SJSA1 (cell line): ENCODE measurements at regions not wholly inside any gene's neighbourhood (a gene's known extent, or its start where the extent isn't known, plus 50 kb on each side); places are given as distances from the start of the nearest gene placed in this dataset.
"Not testable (repeated sequence)": the region's sequence is repeated elsewhere in the genome, so short reads cannot be mapped to it uniquely, and the experiment has no call there.

ENCODE experiments used
- DNase-seq, 2 experiments: peaks; one replicate each; pipeline ENCODE4 v3.0.0-alpha.2; 2015 to 2020; ENCODE audit warnings: low spot score in 2 of 2, low read depth in 1 of 2
- H3K27ac ChIP-seq: fragments of 250-450 bp; sonication (Bioruptor Pico); 2 replicates; pipeline ENCODE4 v1.5.1; 2020; ENCODE audit warnings: mild to moderate bottlenecking, moderate library complexity
- H3K27me3 ChIP-seq: fragments of 250-450 bp; sonication (Bioruptor Pico); replicated peaks from 2 replicates; pipeline ENCODE4 v1.5.1; 2020; ENCODE audit warnings: mild to moderate bottlenecking, moderate library complexity
- H3K36me3 ChIP-seq: fragments of 250-450 bp; sonication (Bioruptor Pico); 2 replicates; pipeline ENCODE4 v1.5.1; 2020; ENCODE audit warnings: mild to moderate bottlenecking
- H3K4me1 ChIP-seq: fragments of 250-450 bp; sonication (Bioruptor Pico); replicated peaks from 2 replicates; pipeline ENCODE4 v1.6.1; 2021; ENCODE audit warnings: mild to moderate bottlenecking
- H3K4me3 ChIP-seq: fragments of 250-450 bp; sonication (Bioruptor Pico); 2 replicates; pipeline ENCODE4 v1.5.1; 2020; ENCODE audit warnings: mild to moderate bottlenecking
- H3K9me3 ChIP-seq: fragments of 250-450 bp; sonication (Bioruptor Pico); replicated peaks from 2 replicates; pipeline ENCODE4 v1.5.1; 2020; ENCODE audit warnings: mild to moderate bottlenecking

DNA sequence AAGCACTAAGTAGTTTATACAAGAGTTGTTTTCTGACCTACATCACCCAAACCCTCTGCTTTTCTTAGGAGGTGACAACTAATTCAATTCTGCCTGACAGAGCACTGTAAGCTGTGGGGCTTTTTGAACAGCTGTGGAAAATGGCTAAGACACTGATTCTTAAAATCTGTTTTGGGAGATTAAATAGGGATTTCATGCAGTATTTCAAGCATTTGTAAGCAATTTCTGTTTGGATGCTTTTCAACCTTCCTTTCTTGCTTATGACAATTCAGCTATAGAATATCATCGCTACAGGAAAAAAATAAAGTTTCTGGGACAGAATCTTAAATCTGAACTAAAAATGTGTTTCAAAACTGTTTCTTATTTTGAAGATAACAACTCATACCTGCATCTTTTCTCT, 459.5 kb downstream of the RAPGEF2 start:
- H3K4me3 ChIP-seq: no peak overlapping the region
- H3K27ac ChIP-seq: no peak overlapping the region
- no peaks in the 10 kb centered on the region for H3K27me3 ChIP-seq
- H3K9me3 ChIP-seq: no peaks in the 10 kb centered on the region
- DNase-seq: no peak
- no peaks in the 10 kb centered on the region for H3K36me3 ChIP-seq
- no peaks in the 10 kb centered on the region for H3K4me1 ChIP-seq

GRCh38 chr4:159563257-159563656, 460.4 kb downstream of the RAPGEF2 start:
- Histone ChIP-seq H3K4me3 (no peak overlapping the region), H3K4me1 (no peaks in the 10 kb centered on the region), H3K9me3 (no peaks in the 10 kb centered on the region), H3K36me3 (no peaks in the 10 kb centered on the region), H3K27ac (no peak overlapping the region), H3K27me3 (no peaks in the 10 kb centered on the region)
- no peak for DNase-seq

DNA sequence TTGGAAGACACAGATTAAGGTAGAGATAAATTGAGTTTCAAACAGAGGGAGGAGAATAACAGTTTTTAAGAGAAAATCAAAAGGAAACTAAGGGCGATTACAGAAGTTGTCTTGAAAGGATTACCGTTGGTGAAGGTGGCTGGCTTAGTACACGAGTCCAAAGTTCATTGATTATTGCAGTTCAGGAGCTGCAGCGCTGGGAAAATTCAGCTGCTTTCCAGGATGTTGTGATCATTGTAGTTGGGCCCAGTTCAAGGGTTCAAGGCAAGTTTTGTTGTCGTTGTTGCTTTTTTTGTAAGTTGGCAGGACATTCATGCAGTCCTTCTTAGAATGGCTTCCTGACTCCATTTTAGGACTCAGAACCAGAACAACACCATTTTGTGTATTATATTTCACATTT, 461.7 kb downstream of the RAPGEF2 start:
- no peak for DNase-seq
- H3K4me3 ChIP-seq: no peak overlapping the region
- no peaks in the 10 kb centered on the region for H3K4me1 ChIP-seq
- no peaks in the 10 kb centered on the region for H3K9me3 ChIP-seq
- no peak overlapping the region for H3K27ac ChIP-seq
- no peaks in the 10 kb centered on the region for H3K27me3 ChIP-seq
- no peaks in the 10 kb centered on the region for H3K36me3 ChIP-seq

DNA sequence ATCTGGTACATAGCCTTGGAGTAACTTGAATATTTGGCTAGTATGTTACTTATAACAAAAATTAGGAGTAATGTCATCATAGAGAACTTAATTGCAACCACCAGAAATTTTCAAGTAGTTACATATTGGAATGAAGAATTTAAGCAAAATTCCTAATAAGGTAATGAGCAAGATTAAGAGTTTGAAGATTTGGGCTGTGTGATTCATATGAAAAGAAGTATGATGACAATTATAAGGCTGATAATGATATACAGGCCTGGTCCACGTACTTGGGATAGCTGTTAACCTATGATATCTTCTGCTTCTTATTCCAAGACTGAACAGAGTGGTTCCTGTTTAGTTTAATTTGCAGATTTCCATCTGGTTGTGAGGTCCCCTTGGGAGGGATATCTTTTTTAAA, 463.9 kb downstream of the RAPGEF2 start:
- no peaks in the 10 kb centered on the region for H3K27me3 ChIP-seq
- no peak overlapping the region for H3K27ac ChIP-seq
- no peaks in the 10 kb centered on the region for H3K9me3 ChIP-seq
- H3K4me1 ChIP-seq: no peaks in the 10 kb centered on the region
- DNase-seq: no peak
- no peak overlapping the region for H3K4me3 ChIP-seq
- no peaks in the 10 kb centered on the region for H3K36me3 ChIP-seq

GRCh38 chr4:159577241-159577640, 474.4 kb downstream of the RAPGEF2 start:
- Histone ChIP-seq H3K9me3 (no peaks in the 10 kb centered on the region), H3K27me3 (no peaks in the 10 kb centered on the region), H3K4me3 (no peak overlapping the region), H3K36me3 (no peaks in the 10 kb centered on the region), H3K4me1 (no peaks in the 10 kb centered on the region), H3K27ac (no peak overlapping the region)
- no peak for DNase-seq

GRCh38 chr4:159582685-159583084, 479.8 kb downstream of the RAPGEF2 start:
- H3K27me3 ChIP-seq: no peaks in the 10 kb centered on the region
- DNase-seq: no peak
- H3K9me3 ChIP-seq: no peaks in the 10 kb centered on the region
- no peaks in the 10 kb centered on the region for H3K4me1 ChIP-seq
- no peak overlapping the region for H3K27ac ChIP-seq
- no peaks in the 10 kb centered on the region for H3K36me3 ChIP-seq
- H3K4me3 ChIP-seq: no peak overlapping the region

DNA sequence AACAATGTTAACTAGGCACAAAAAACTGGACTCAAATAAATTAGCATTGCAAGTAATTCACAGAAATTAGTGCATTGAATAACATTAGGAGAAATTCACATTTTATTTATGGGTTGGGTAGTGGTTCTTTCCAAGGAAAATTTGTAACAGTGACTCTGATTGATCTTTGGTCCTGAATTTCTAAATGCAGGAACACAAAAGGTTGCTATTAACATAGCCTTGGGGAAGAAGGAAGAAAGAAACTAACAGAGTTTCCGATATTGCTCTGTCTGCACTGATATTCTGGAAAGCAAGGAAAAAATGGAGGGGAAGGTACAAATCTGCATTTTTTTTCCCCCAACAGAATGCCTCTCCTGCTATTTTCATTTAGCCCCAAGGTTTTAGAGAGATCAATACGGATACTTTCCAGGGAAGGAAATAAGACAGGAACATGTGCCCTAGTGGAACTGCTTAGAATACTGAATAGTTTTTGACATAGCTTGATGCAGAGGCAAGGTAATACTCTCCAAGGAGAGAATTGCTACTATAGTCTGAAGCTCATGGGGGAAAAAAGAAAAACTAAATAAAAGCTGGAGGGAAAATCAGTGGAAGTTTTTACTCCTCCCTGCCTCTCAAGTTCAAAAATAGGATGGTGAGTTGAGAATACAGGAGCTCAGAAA, 490.1 kb downstream of the RAPGEF2 start:
- Histone ChIP-seq H3K27me3 (peaks cover 9% of the 10 kb centered on the region), H3K27ac (no peak overlapping the region), H3K4me3 (no peak overlapping the region), H3K4me1 (no peaks in the 10 kb centered on the region), H3K36me3 (no peaks in the 10 kb centered on the region), H3K9me3 (no peaks in the 10 kb centered on the region)
- no peak for DNase-seq

GRCh38 chr4:159593681-159594080, 490.8 kb downstream of the RAPGEF2 start:
- Histone ChIP-seq H3K4me1 (no peaks in the 10 kb centered on the region), H3K4me3 (no peak overlapping the region), H3K27me3 (peaks cover 13% of the 10 kb centered on the region), H3K36me3 (no peaks in the 10 kb centered on the region), H3K27ac (no peak overlapping the region), H3K9me3 (no peaks in the 10 kb centered on the region)
- no peak for DNase-seq

GRCh38 chr4:159594576-159594975, 491.7 kb downstream of the RAPGEF2 start:
- Histone ChIP-seq H3K27ac (no peak overlapping the region), H3K36me3 (no peaks in the 10 kb centered on the region), H3K27me3 (peaks cover 16% of the 10 kb centered on the region), H3K4me1 (no peaks in the 10 kb centered on the region), H3K4me3 (no peak overlapping the region), H3K9me3 (no peaks in the 10 kb centered on the region)
- DNase-seq: no peak

DNA sequence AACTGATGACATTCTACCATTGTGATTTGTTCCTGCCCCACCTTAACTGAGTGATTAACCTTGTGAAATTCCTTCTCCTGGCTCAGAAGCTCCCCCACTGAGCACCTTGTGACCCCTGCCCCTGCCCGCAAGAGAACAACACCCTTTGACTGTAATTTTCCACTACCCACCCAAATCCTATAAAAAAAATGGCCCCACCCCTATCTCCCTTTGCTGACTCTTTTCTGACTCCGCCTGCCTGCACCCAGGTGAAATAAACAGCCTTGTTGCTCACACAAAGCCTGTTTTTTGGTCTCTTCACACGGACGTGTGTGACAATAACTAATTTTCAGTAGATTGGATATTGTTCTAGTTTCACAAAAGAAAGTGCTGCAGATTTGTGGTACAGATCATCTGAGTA, 492.2 kb downstream of the RAPGEF2 start:
- peaks cover 16% of the 10 kb centered on the region for H3K27me3 ChIP-seq
- not testable (repeated sequence) for H3K4me1 ChIP-seq, H3K9me3 ChIP-seq, H3K27ac ChIP-seq, DNase-seq, H3K36me3 ChIP-seq, H3K4me3 ChIP-seq

- Histone ChIP-seq H3K27ac (no peak overlapping the region), H3K4me3 (no peak overlapping the region), H3K27me3 (peaks cover 16% of the 10 kb centered on the region), H3K4me1 (no peaks in the 10 kb centered on the region), H3K36me3 (no peaks in the 10 kb centered on the region), H3K9me3 (no peaks in the 10 kb centered on the region)
- no peak for DNase-seq
These were observed 495.7 kb downstream of the RAPGEF2 start for GRCh38 chr4:159598602-159599001.

DNA sequence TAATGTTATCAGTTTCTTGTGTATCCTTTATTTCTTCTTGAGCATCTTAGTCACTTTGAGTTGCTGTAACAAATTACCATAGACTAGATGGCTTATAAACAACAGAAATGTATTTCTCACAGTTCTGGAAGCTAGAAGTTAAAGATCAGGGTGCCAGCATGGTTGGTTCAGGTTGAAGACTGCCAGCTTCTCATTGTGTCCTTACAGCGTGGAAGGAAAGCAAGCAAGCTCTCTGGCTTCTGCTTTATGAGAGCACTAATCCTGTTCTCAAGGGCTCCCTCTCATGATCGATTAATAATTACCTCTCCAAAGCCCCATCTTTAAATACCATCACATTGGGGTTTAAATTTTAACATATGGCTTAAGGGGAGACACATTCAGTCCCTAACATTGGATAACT, 497.2 kb downstream of the RAPGEF2 start:
- Histone ChIP-seq H3K9me3 (no peaks in the 10 kb centered on the region), H3K4me1 (no peaks in the 10 kb centered on the region), H3K4me3 (no peak overlapping the region), H3K27ac (no peak overlapping the region), H3K27me3 (peaks cover 19% of the 10 kb centered on the region), H3K36me3 (no peaks in the 10 kb centered on the region)
- DNase-seq: no peak

- Histone ChIP-seq H3K27me3 (0 out of 2 replicates have a peak, but pooled peaks cover 3% of the 10 kb centered on the region), H3K4me1 (no peaks in the 10 kb centered on the region), H3K27ac (no peak overlapping the region), H3K36me3 (no peaks in the 10 kb centered on the region), H3K4me3 (no peak overlapping the region), H3K9me3 (no peaks in the 10 kb centered on the region)
- DNase-seq: no peak
These were observed 501.9 kb downstream of the RAPGEF2 start for GRCh38 chr4:159604781-159605180.

DNA sequence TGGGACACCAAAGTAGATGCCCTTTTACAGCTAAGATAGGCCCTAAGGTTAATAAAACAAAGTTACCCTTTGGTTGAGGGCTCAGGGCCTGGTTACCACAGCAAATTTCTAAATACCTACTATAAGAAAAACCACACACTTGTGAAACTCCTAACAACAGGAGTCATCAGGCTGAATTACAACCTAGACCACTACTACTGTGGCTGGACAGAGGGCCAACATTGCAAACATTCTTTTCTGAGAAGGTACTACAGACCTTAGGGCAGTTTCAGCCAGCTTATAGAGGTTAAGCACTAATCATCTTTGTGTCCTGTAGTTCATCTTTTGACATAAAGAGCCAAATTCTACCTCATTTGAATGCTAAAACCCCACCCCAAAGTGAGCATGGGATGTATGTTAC, 504.0 kb downstream of the RAPGEF2 start:
- Histone ChIP-seq H3K4me3 (no peak overlapping the region), H3K36me3 (no peaks in the 10 kb centered on the region), H3K4me1 (no peaks in the 10 kb centered on the region), H3K27ac (no peak overlapping the region), H3K27me3 (0 out of 2 replicates have a peak, but pooled peaks cover 3% of the 10 kb centered on the region), H3K9me3 (no peaks in the 10 kb centered on the region)
- DNase-seq: no peak

DNA sequence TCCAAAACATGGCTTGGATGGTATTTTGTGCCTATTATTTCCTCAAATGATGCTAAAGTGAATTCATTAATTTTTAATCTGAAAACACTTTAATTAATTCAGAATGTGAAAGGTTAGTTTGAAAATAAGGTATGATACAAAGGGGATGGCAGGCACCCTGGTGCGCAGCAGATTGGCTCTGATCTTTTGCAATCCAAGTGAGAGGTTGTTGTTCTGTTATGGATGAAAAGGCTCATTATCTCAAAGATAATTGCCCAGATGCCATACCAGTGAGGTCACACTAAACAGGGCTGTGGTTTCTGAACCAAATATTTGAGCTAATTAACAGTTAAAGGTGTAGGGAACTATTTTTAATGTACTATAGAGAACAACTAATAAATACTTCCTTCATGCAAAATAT, 504.9 kb downstream of the RAPGEF2 start:
- no peak overlapping the region for H3K4me3 ChIP-seq
- H3K27ac ChIP-seq: no peak overlapping the region
- H3K9me3 ChIP-seq: no peaks in the 10 kb centered on the region
- no peak for DNase-seq
- H3K36me3 ChIP-seq: no peaks in the 10 kb centered on the region
- no peaks in the 10 kb centered on the region for H3K4me1 ChIP-seq
- 0 out of 2 replicates have a peak, but pooled peaks cover 3% of the 10 kb centered on the region for H3K27me3 ChIP-seq
